CD4-positive, alpha-beta T cell treated with Interleukin-1 beta for 1 hour (primary cell): ENCODE measurements at regions not wholly inside any gene's neighbourhood (a gene's known extent, or its start where the extent isn't known, plus 50 kb on each side); places are given as distances from the start of the nearest gene placed in this dataset.

ENCODE experiments used
- DNase-seq, 2 donors: peaks; one replicate each; pipeline ENCODE4 v3.0.0-alpha.2; 2020 to 2022

- DNase-seq, result no peak
These were observed 260.8 kb upstream of the NAV3 start for GRCh38 chr12:77569876-77570275.

- no peak for DNase-seq
These were observed 270.0 kb upstream of the NAV3 start for GRCh38 chr12:77560714-77561113.

GRCh38 chr12:77559400-77560074 lies 271.2 kb upstream of the NAV3 start:
- DNase-seq, result no peak

GRCh38 chr12:77555074-77555473 lies 275.6 kb upstream of the NAV3 start:
- DNase-seq, result no peak

- DNase-seq, result no peak
These were observed 276.6 kb upstream of the NAV3 start for GRCh38 chr12:77553976-77554619.

GRCh38 chr12:77549383-77550128 lies 281.1 kb upstream of the NAV3 start:
- no peak for DNase-seq

- DNase-seq, result no peak
These were observed 281.9 kb upstream of the NAV3 start for GRCh38 chr12:77548797-77549196.

- DNase-seq, result no peak
These were observed 290.6 kb upstream of the NAV3 start for GRCh38 chr12:77540097-77540496.

GRCh38 chr12:77537663-77538062 lies 293.0 kb upstream of the NAV3 start:
- DNase-seq, result no peak

GRCh38 chr12:77535734-77536133 lies 295.0 kb upstream of the NAV3 start:
- no peak for DNase-seq

GRCh38 chr12:77531912-77532311 lies 298.8 kb upstream of the NAV3 start:
- DNase-seq, result no peak

GRCh38 chr12:77522247-77522646 lies 308.4 kb upstream of the NAV3 start:
- no peak for DNase-seq

GRCh38 chr12:77521508-77522115 lies 309.1 kb upstream of the NAV3 start:
- DNase-seq, result no peak

- no peak for DNase-seq
These were observed 316.2 kb upstream of the NAV3 start for GRCh38 chr12:77514511-77514910.

- DNase-seq, result no peak
These were observed 319.7 kb upstream of the NAV3 start for GRCh38 chr12:77510985-77511384.

- DNase-seq, result no peak
These were observed 326.2 kb upstream of the NAV3 start for GRCh38 chr12:77504466-77504865.

- DNase-seq, result no peak
These were observed 330.6 kb upstream of the NAV3 start for GRCh38 chr12:77500089-77500488.

- DNase-seq, result no peak
These were observed 333.0 kb upstream of the NAV3 start for GRCh38 chr12:77497647-77498046.

- no peak for DNase-seq
These were observed 334.0 kb upstream of the NAV3 start for GRCh38 chr12:77496714-77497113.

- DNase-seq, result no peak
These were observed 336.4 kb upstream of the NAV3 start for GRCh38 chr12:77494296-77494695.

- no peak for DNase-seq
These were observed 337.2 kb upstream of the NAV3 start for GRCh38 chr12:77493302-77494168.

- DNase-seq, result no peak
These were observed 338.2 kb upstream of the NAV3 start for GRCh38 chr12:77492536-77492935.
